ENCODE measurements at regions not wholly inside any gene's neighbourhood (a gene's known extent, or its start where the extent isn't known, plus 50 kb on each side); places are given as distances from the start of the nearest gene placed in this dataset.

DNA sequence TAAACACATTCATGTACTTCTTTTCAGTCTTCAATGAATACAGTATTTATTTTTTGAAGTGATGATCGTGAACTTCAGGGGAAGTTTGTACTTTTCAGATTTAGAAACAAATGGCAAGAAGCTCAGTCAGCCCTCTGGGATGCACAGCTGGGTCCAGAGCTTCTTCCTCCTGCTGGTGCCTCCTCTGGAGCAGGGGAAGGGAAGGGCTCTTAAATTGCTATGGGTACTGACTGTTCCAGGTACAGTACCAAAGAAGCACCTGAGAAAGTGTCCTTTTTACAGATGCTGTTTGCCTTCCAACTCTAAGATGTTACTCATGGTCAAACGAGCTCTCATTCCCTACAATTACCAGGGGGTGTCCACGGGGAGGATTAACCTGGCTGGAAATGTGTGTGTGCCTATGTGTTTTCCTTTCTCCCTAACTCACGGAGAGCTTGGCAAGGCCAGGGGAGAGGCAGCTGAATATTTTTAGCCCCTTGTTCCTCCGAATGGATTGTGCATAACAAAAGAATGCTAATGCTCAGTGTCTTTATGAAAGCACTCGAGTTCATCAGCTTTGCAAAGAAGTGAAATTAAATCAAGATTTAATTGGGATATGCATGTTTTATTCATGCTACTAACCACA is 313.7 kb upstream of the CADM1 start (continued):
- TF ChIP-seq, protein P1, sequence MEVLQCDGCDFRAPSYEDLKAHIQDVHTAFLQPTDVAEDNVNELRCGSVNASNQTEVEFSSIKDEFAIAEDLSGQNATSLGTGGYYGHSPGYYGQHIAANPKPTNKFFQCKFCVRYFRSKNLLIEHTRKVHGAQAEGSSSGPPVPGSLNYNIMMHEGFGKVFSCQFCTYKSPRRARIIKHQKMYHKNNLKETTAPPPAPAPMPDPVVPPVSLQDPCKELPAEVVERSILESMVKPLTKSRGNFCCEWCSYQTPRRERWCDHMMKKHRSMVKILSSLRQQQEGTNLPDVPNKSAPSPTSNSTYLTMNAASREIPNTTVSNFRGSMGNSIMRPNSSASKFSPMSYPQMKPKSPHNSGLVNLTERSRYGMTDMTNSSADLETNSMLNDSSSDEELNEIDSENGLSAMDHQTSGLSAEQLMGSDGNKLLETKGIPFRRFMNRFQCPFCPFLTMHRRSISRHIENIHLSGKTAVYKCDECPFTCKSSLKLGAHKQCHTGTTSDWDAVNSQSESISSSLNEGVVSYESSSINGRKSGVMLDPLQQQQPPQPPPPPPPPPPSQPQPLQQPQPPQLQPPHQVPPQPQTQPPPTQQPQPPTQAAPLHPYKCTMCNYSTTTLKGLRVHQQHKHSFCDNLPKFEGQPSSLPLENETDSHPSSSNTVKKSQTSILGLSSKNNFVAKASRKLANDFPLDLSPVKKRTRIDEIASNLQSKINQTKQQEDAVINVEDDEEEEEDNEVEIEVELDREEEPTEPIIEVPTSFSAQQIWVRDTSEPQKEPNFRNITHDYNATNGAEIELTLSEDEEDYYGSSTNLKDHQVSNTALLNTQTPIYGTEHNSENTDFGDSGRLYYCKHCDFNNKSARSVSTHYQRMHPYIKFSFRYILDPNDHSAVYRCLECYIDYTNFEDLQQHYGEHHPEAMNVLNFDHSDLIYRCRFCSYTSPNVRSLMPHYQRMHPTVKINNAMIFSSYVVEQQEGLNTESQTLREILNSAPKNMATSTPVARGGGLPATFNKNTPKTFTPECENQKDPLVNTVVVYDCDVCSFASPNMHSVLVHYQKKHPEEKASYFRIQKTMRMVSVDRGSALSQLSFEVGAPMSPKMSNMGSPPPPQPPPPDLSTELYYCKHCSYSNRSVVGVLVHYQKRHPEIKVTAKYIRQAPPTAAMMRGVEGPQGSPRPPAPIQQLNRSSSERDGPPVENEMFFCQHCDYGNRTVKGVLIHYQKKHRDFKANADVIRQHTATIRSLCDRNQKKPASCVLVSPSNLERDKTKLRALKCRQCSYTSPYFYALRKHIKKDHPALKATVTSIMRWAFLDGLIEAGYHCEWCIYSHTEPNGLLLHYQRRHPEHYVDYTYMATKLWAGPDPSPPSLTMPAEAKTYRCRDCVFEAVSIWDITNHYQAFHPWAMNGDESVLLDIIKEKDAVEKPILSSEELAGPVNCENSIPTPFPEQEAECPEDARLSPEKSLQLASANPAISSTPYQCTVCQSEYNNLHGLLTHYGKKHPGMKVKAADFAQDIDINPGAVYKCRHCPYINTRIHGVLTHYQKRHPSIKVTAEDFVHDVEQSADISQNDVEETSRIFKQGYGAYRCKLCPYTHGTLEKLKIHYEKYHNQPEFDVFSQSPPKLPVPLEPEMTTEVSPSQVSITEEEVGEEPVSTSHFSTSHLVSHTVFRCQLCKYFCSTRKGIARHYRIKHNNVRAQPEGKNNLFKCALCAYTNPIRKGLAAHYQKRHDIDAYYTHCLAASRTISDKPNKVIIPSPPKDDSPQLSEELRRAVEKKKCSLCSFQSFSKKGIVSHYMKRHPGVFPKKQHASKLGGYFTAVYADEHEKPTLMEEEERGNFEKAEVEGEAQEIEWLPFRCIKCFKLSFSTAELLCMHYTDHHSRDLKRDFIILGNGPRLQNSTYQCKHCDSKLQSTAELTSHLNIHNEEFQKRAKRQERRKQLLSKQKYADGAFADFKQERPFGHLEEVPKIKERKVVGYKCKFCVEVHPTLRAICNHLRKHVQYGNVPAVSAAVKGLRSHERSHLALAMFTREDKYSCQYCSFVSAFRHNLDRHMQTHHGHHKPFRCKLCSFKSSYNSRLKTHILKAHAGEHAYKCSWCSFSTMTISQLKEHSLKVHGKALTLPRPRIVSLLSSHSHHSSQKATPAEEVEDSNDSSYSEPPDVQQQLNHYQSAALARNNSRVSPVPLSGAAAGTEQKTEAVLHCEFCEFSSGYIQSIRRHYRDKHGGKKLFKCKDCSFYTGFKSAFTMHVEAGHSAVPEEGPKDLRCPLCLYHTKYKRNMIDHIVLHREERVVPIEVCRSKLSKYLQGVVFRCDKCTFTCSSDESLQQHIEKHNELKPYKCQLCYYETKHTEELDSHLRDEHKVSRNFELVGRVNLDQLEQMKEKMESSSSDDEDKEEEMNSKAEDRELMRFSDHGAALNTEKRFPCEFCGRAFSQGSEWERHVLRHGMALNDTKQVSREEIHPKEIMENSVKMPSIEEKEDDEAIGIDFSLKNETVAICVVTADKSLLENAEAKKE (CRISPR knock-in tag; IDR thresholded peaks at IDR 0.05), result no peak

DNA sequence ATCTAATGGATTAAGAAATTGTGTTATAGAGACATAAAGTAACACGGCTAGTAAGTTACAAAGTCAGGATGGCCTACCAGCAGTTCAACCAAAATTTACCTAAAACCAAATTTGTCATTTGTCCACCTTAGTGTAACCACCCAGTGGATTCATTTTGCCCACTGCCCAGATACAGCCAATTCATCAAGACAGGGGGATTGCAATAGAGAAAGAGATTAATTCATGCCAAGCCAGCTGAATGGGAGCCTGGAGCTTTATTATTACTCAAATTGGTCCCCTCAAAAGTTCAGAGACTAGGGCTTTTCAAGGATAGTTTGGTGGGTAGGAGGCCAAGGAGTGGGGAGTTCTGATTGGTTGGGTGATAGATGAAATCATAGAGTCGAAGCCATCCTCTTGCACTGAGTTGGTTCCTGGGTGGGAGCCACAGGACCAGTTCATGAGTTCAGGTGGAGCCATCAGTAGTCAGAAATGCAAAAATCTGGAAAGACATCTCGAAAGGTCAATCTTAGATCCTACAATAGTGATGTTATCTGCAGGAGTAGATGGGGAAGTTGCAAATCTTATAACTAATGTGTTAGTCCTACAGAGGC is 304.2 kb upstream of the CADM1 start:
- no peak overlapping the region for H3K4me3 Mint-ChIP-seq
- no peak for DNase-seq (ENCODE audit: low spot score)
- Histone ChIP-seq H3K27me3 (ENCODE audit: insufficient read depth) (no peaks in the 10 kb centered on the region), H3K27ac (ENCODE audit: low read depth) (no peak overlapping the region), H3K36me3 (ENCODE audit: insufficient read depth) (no peaks in the 10 kb centered on the region), H3F3A (replicated peaks; ENCODE audit: low read depth) (no peaks in the 10 kb centered on the region), H4K20me1 (replicated peaks; ENCODE audit: insufficient read depth) (no peaks in the 10 kb centered on the region), H3K4me1 (ENCODE audit: insufficient read depth) (no peaks in the 10 kb centered on the region), H3K4me2 (no peak overlapping the region), H3K79me2 (replicated peaks; ENCODE audit: insufficient read depth) (no peaks in the 10 kb centered on the region), H3K9me2 (ENCODE audit: insufficient read depth) (0 out of 2 replicates have a peak, but pooled peaks cover 6% of the 10 kb centered on the region), H2AFZ (no peak overlapping the region), H3K4me3 (no peak overlapping the region)
- H3K36me3 Mint-ChIP-seq (ENCODE audit: low read depth), result peaks cover 8% of the 10 kb centered on the region; the same call in 2 of the 3 replicates
- peaks cover 4% of the 10 kb centered on the region for H3K27me3 Mint-ChIP-seq (ENCODE audit: insufficient read depth, low read depth, poor library complexity)
- no peak for ATAC-seq
- H3K4me1 Mint-ChIP-seq, result no peaks in the 10 kb centered on the region
- H3K27ac Mint-ChIP-seq, result no peak overlapping the region
- H3K9me3 Mint-ChIP-seq, result peaks cover 17% of the 10 kb centered on the region
- no peak for TF ChIP-seq ZNF331 (CRISPR knock-in tag; IDR thresholded peaks at IDR 0.05; ENCODE audit: low read depth)
- TF ChIP-seq, protein P1 (CRISPR knock-in tag; IDR thresholded peaks at IDR 0.05), result no peak
- no peak for TF ChIP-seq STAT1 (IDR thresholded peaks at IDR 0.05; ENCODE audit: unreplicated experiment)
- no peak for TF ChIP-seq EZH2 (IDR thresholded peaks at IDR 0.05; ENCODE audit: low read depth, unreplicated experiment)
